ENCODE measurements at regions not wholly inside any gene's neighbourhood (a gene's known extent, or its start where the extent isn't known, plus 50 kb on each side); places are given as distances from the start of the nearest gene placed in this dataset.

GRCh38 chr3:73727117-73727821 is 102.5 kb upstream of the PDZRN3 start:
- no peak overlapping the region for H2BK120ac ChIP-seq (ENCODE audit: insufficient read depth, low read length, poor library complexity)
- no peak overlapping the region for H2AK5ac ChIP-seq (ENCODE audit: low read length)
- no peak overlapping the region for H3K27ac ChIP-seq (ENCODE audit: low read depth, low read length)
- no peak overlapping the region for H3K4me2 ChIP-seq (ENCODE audit: low read length)
- no peaks in the 10 kb centered on the region for H3K79me2 ChIP-seq (ENCODE audit: control insufficient read depth, insufficient read depth, low read length, poor library complexity)
- no peaks in the 10 kb centered on the region for H3K27me3 ChIP-seq (ENCODE audit: insufficient read depth, low read length)
- H3K4me1 ChIP-seq (ENCODE audit: control insufficient read depth in 1 of 2, insufficient read depth in 2 of 2, low read length in 2 of 2) = peaks cover 6 to 15% of the 10 kb centered on the region in 2 experiments
- no peak overlapping the region for H4K8ac ChIP-seq (ENCODE audit: low read depth, low read length)
- H3K23ac ChIP-seq (ENCODE audit: low read length) = no peak overlapping the region
- no peak overlapping the region for H3K4me3 ChIP-seq (ENCODE audit: low read depth, low read length)
- no peaks in the 10 kb centered on the region for H3K36me3 ChIP-seq (ENCODE audit: control insufficient read depth in 1 of 2, insufficient read depth in 2 of 2, low read length in 2 of 2)
- H3K9me3 ChIP-seq (ENCODE audit: insufficient read depth, low read depth, low read length) = no peaks in the 10 kb centered on the region
- no peak overlapping the region for H2AFZ ChIP-seq (ENCODE audit: insufficient read depth, low read length, poor library complexity)
- H4K12ac ChIP-seq (ENCODE audit: low read depth, low read length) = no peak overlapping the region
- no peak overlapping the region for H3K4ac ChIP-seq (ENCODE audit: low read depth, low read length)
- H2BK5ac ChIP-seq (ENCODE audit: low read depth, low read length, poor library complexity) = no peak overlapping the region
- H3K79me1 ChIP-seq (ENCODE audit: low read length) = no peaks in the 10 kb centered on the region
- WGBS (ENCODE audit: extremely low coverage, insufficient coverage, insufficient read length) = no CpG with 5 or more reads among the region's 8 CpGs
- no peak overlapping the region for H3K14ac ChIP-seq (ENCODE audit: low read length)
- H2BK12ac ChIP-seq (ENCODE audit: low read length) = no peak overlapping the region
- H3K18ac ChIP-seq (ENCODE audit: low read length) = no peak overlapping the region
- no peak overlapping the region for H3K9ac ChIP-seq (ENCODE audit: low read length)
- H4K91ac ChIP-seq (ENCODE audit: low read depth, low read length) = no peak overlapping the region
- peak; percentile 7 to 42 for DNase-seq

- H4K8ac ChIP-seq (ENCODE audit: low read depth, low read length) = no peak overlapping the region
- H3K36me3 ChIP-seq (ENCODE audit: control insufficient read depth in 1 of 2, insufficient read depth in 2 of 2, low read length in 2 of 2) = no peaks in the 10 kb centered on the region
- no peak overlapping the region for H2AK5ac ChIP-seq (ENCODE audit: low read length)
- no peak overlapping the region for H3K27ac ChIP-seq (ENCODE audit: low read depth, low read length)
- no CpG with 5 or more reads among the region's 3 CpGs for WGBS (ENCODE audit: extremely low coverage, insufficient coverage, insufficient read length)
- no peak overlapping the region for H3K18ac ChIP-seq (ENCODE audit: low read length)
- no peak overlapping the region for H4K91ac ChIP-seq (ENCODE audit: low read depth, low read length)
- no peak overlapping the region for H3K9ac ChIP-seq (ENCODE audit: low read length)
- H3K23ac ChIP-seq (ENCODE audit: low read length) = no peak overlapping the region
- H2BK5ac ChIP-seq (ENCODE audit: low read depth, low read length, poor library complexity) = no peak overlapping the region
- H2BK120ac ChIP-seq (ENCODE audit: insufficient read depth, low read length, poor library complexity) = no peak overlapping the region
- no peaks in the 10 kb centered on the region for H3K9me3 ChIP-seq (ENCODE audit: insufficient read depth, low read depth, low read length)
- DNase-seq = no peak
- H3K4me3 ChIP-seq (ENCODE audit: low read depth, low read length) = no peak overlapping the region
- H2AFZ ChIP-seq (ENCODE audit: insufficient read depth, low read length, poor library complexity) = no peak overlapping the region
- H3K79me1 ChIP-seq (ENCODE audit: low read length) = no peaks in the 10 kb centered on the region
- H3K4me1 ChIP-seq (ENCODE audit: control insufficient read depth in 1 of 2, insufficient read depth in 2 of 2, low read length in 2 of 2) = peaks cover 0 to 13% of the 10 kb centered on the region in 2 experiments
- H3K27me3 ChIP-seq (ENCODE audit: insufficient read depth, low read length) = no peaks in the 10 kb centered on the region
- H3K79me2 ChIP-seq (ENCODE audit: control insufficient read depth, insufficient read depth, low read length, poor library complexity) = no peaks in the 10 kb centered on the region
- H3K4me2 ChIP-seq (ENCODE audit: low read length) = no peak overlapping the region
- H3K14ac ChIP-seq (ENCODE audit: low read length) = no peak overlapping the region
- no peak overlapping the region for H2BK12ac ChIP-seq (ENCODE audit: low read length)
- H3K4ac ChIP-seq (ENCODE audit: low read depth, low read length) = no peak overlapping the region
- H4K12ac ChIP-seq (ENCODE audit: low read depth, low read length) = no peak overlapping the region
Measured at GRCh38 chr3:73723596-73723995, 98.9 kb upstream of the PDZRN3 start.

GRCh38 chr3:73719861-73720260 is 95.1 kb upstream of the PDZRN3 start:
- H3K4me2 ChIP-seq (ENCODE audit: low read length) = no peak overlapping the region
- H2AFZ ChIP-seq (ENCODE audit: insufficient read depth, low read length, poor library complexity) = no peak overlapping the region
- no peak overlapping the region for H4K8ac ChIP-seq (ENCODE audit: low read depth, low read length)
- no peak overlapping the region for H3K9ac ChIP-seq (ENCODE audit: low read length)
- H4K12ac ChIP-seq (ENCODE audit: low read depth, low read length) = no peak overlapping the region
- no peak overlapping the region for H3K18ac ChIP-seq (ENCODE audit: low read length)
- no peak overlapping the region for H3K23ac ChIP-seq (ENCODE audit: low read length)
- no CpG with 5 or more reads among the region's 6 CpGs for WGBS (ENCODE audit: extremely low coverage, insufficient coverage, insufficient read length)
- no peak overlapping the region for H2BK120ac ChIP-seq (ENCODE audit: insufficient read depth, low read length, poor library complexity)
- H3K4me3 ChIP-seq (ENCODE audit: low read depth, low read length) = no peak overlapping the region
- H3K79me1 ChIP-seq (ENCODE audit: low read length) = peaks cover 1% of the 10 kb centered on the region
- no peaks in the 10 kb centered on the region for H3K36me3 ChIP-seq (ENCODE audit: control insufficient read depth in 1 of 2, insufficient read depth in 2 of 2, low read length in 2 of 2)
- no peak overlapping the region for H3K27ac ChIP-seq (ENCODE audit: low read depth, low read length)
- H3K4me1 ChIP-seq (ENCODE audit: control insufficient read depth in 1 of 2, insufficient read depth in 2 of 2, low read length in 2 of 2) = peaks cover 3 to 10% of the 10 kb centered on the region in 2 experiments
- no peak overlapping the region for H2AK5ac ChIP-seq (ENCODE audit: low read length)
- H3K14ac ChIP-seq (ENCODE audit: low read length) = no peak overlapping the region
- H2BK5ac ChIP-seq (ENCODE audit: low read depth, low read length, poor library complexity) = no peak overlapping the region
- H3K79me2 ChIP-seq (ENCODE audit: control insufficient read depth, insufficient read depth, low read length, poor library complexity) = no peaks in the 10 kb centered on the region
- H3K27me3 ChIP-seq (ENCODE audit: insufficient read depth, low read length) = no peaks in the 10 kb centered on the region
- DNase-seq = no peak
- H3K4ac ChIP-seq (ENCODE audit: low read depth, low read length) = no peak overlapping the region
- no peak overlapping the region for H4K91ac ChIP-seq (ENCODE audit: low read depth, low read length)
- H2BK12ac ChIP-seq (ENCODE audit: low read length) = no peak overlapping the region
- H3K9me3 ChIP-seq (ENCODE audit: insufficient read depth, low read depth, low read length) = no peaks in the 10 kb centered on the region

GRCh38 chr3:73719413-73719851 is 94.7 kb upstream of the PDZRN3 start:
- H3K4me1 ChIP-seq (ENCODE audit: control insufficient read depth in 1 of 2, insufficient read depth in 2 of 2, low read length in 2 of 2) = peaks cover 3 to 10% of the 10 kb centered on the region in 2 experiments
- no peak overlapping the region for H3K23ac ChIP-seq (ENCODE audit: low read length)
- H2AFZ ChIP-seq (ENCODE audit: insufficient read depth, low read length, poor library complexity) = no peak overlapping the region
- peaks cover 1% of the 10 kb centered on the region for H3K79me1 ChIP-seq (ENCODE audit: low read length)
- no peak overlapping the region for H3K4me3 ChIP-seq (ENCODE audit: low read depth, low read length)
- H3K14ac ChIP-seq (ENCODE audit: low read length) = no peak overlapping the region
- H3K79me2 ChIP-seq (ENCODE audit: control insufficient read depth, insufficient read depth, low read length, poor library complexity) = no peaks in the 10 kb centered on the region
- no peak overlapping the region for H4K12ac ChIP-seq (ENCODE audit: low read depth, low read length)
- H3K18ac ChIP-seq (ENCODE audit: low read length) = no peak overlapping the region
- H4K8ac ChIP-seq (ENCODE audit: low read depth, low read length) = no peak overlapping the region
- no CpG with 5 or more reads among the region's 5 CpGs for WGBS (ENCODE audit: extremely low coverage, insufficient coverage, insufficient read length)
- H3K27ac ChIP-seq (ENCODE audit: low read depth, low read length) = no peak overlapping the region
- no peak overlapping the region for H2BK5ac ChIP-seq (ENCODE audit: low read depth, low read length, poor library complexity)
- H2BK12ac ChIP-seq (ENCODE audit: low read length) = no peak overlapping the region
- H3K9me3 ChIP-seq (ENCODE audit: insufficient read depth, low read depth, low read length) = no peaks in the 10 kb centered on the region
- no peak overlapping the region for H3K4ac ChIP-seq (ENCODE audit: low read depth, low read length)
- no peak overlapping the region for H3K9ac ChIP-seq (ENCODE audit: low read length)
- H3K36me3 ChIP-seq (ENCODE audit: control insufficient read depth in 1 of 2, insufficient read depth in 2 of 2, low read length in 2 of 2) = no peaks in the 10 kb centered on the region
- no peak overlapping the region for H2BK120ac ChIP-seq (ENCODE audit: insufficient read depth, low read length, poor library complexity)
- no peak overlapping the region for H4K91ac ChIP-seq (ENCODE audit: low read depth, low read length)
- H3K27me3 ChIP-seq (ENCODE audit: insufficient read depth, low read length) = no peaks in the 10 kb centered on the region
- H3K4me2 ChIP-seq (ENCODE audit: low read length) = no peak overlapping the region
- no peak overlapping the region for H2AK5ac ChIP-seq (ENCODE audit: low read length)
- no peak for DNase-seq

Measured in trophoblast cell (in vitro differentiated cells and primary cell).